ENCODE measurements at regions not wholly inside any gene's neighbourhood (a gene's known extent, or its start where the extent isn't known, plus 50 kb on each side); places are given as distances from the start of the nearest gene placed in this dataset.

GRCh38 chr10:89147256-89147655 is 59.9 kb downstream of the CH25H start:
- TF ChIP-seq CTCF (IDR thresholded peaks at IDR 0.05 in 4 of 5, conservative IDR thresholded peaks at IDR 0.05 in 1 of 5) (no peak), POLR2A (IDR thresholded peaks at IDR 0.05) (no peak)
